ENCODE measurements at regions not wholly inside any gene's neighbourhood (a gene's known extent, or its start where the extent isn't known, plus 50 kb on each side); places are given as distances from the start of the nearest gene placed in this dataset.

- TF ChIP-seq NFIC (IDR thresholded peaks at IDR 0.05) (no peak), CREB1 (IDR thresholded peaks at IDR 0.05; ENCODE audit: low read depth) (no peak)
Measured at GRCh38 chr2:150863691-150864090, 376.2 kb upstream of the RND3 start.
